HCT116 (cell line): ENCODE measurements at regions not wholly inside any gene's neighbourhood (a gene's known extent, or its start where the extent isn't known, plus 50 kb on each side); places are given as distances from the start of the nearest gene placed in this dataset.

Experiments used
- ATAC-seq: fragments of 200-7000 bp; cut with Tn5 transposase; 2 replicates; pipeline ENCODE4 v1.9.1; 2020; ENCODE audit warnings: mild to moderate bottlenecking, moderate library complexity
- BruUV-seq: library from RNA; stranded (reverse); fragments of 400-500 nt; replicated peaks from 2 replicates; lab custom pipeline; 2021; lab: Mats Ljungman, UMichigan
- CTCF ChIA-PET: fragments of 300-600 bp; sonication (Branson Sonifier 250); formaldehyde crosslinking; loops from one replicate; lab custom pipeline; 2021; ENCODE audit warnings: antibody characterized with exemption; lab: Charles Lee
- POLR2A ChIA-PET: fragments of 300-600, 350-600 bp; sonication (Branson Sonifier 250); formaldehyde crosslinking; loops from one replicate; lab custom pipeline; 2021; ENCODE audit warnings: antibody characterized with exemption; lab: Charles Lee
- RAD21 ChIA-PET, 2 experiments: fragments of 300-600 bp; sonication (Branson Sonifier 250); formaldehyde crosslinking; loops; one replicate each; lab custom pipeline; 2023; ENCODE audit warnings: low total read pairs in 2 of 2; ENCODE audit not compliant: uncharacterized antibody in 2 of 2, unreplicated experiment in 2 of 2, low non-redundant PET in 1 of 2; lab: Charles Lee
- DNase-seq: peaks from one replicate; pipeline ENCODE4 v3.0.0-alpha.2; 2010; ENCODE audit warnings: low read depth, low spot score
- H2AFZ ChIP-seq: fragments of 200-600 bp; shearing (Covaris generic), sonication (generic); 2 replicates; pipeline ENCODE4 v1.6.1; 2017; ENCODE audit warnings: low read depth, mixed run types, mixed read lengths, antibody characterized with exemption, low read length; ENCODE audit not compliant: poor library complexity, severe bottlenecking
- H3K27ac ChIP-seq: 2 replicates; pipeline ENCODE4 v1.5.1; 2012; ENCODE audit warnings: low read depth, low read length
- H3K27me3 ChIP-seq: fragments of 200-600 bp; sonication (generic); 2 replicates; pipeline ENCODE4 v1.6.1; 2016; ENCODE audit warnings: mixed run types, low read length, mixed read lengths; ENCODE audit not compliant: insufficient read depth
- H3K36me3 ChIP-seq, 2 experiments: fragments of 200-500 bp in 1 of 2; fragments of 200-600 bp in 1 of 2; sonication (Bioruptor generic) in 1 of 2; sonication (generic) in 1 of 2; 2 replicates each; pipeline versions ENCODE4 v1.5.1 to v1.6.1; 2014 to 2016; ENCODE audit warnings: low read length in 2 of 2, inconsistent platforms in 1 of 2, mixed read lengths in 1 of 2, mixed run types in 1 of 2; ENCODE audit not compliant: insufficient read depth in 2 of 2, control insufficient read depth in 1 of 2
- H3K4me1 ChIP-seq, 2 experiments: fragments of 200-600 bp in 1 of 2; sonication (generic) in 1 of 2; 2 replicates each; pipeline versions ENCODE4 v1.5.1 to v1.6.1; 2012 to 2017; ENCODE audit warnings: low read length in 2 of 2, inconsistent platforms in 1 of 2, mild to moderate bottlenecking in 1 of 2, mixed read lengths in 1 of 2, mixed run types in 1 of 2, moderate library complexity in 1 of 2; ENCODE audit not compliant: insufficient read depth in 2 of 2, control insufficient read depth in 1 of 2
- H3K4me2 ChIP-seq: fragments of 200-600 bp; sonication (generic); 2 replicates; pipeline ENCODE4 v1.6.1; 2017; ENCODE audit warnings: mixed run types, low read length, mixed read lengths
- H3K4me3 ChIP-seq, 2 experiments: fragments of 200-600 bp in 1 of 2; sonication (generic) in 1 of 2; replicated peaks in 1 of 2; 2 replicates each; pipeline ENCODE4 v1.5.1; 2011 to 2016; ENCODE audit warnings: low read length in 2 of 2, control low read depth in 1 of 2, low read depth in 1 of 2, mild to moderate bottlenecking in 1 of 2, mixed read lengths in 1 of 2, mixed run types in 1 of 2
- H3K79me2 ChIP-seq: fragments of 200-600 bp; sonication (generic); 2 replicates; pipeline ENCODE4 v1.6.1; 2017; ENCODE audit warnings: mild to moderate bottlenecking, mixed run types, low read length, moderate library complexity, mixed read lengths; ENCODE audit not compliant: insufficient read depth
- H3K9ac ChIP-seq: fragments of 200-600 bp; sonication (generic); 2 replicates; pipeline ENCODE4 v1.6.1; 2016; ENCODE audit warnings: low read length, mixed read lengths
- H3K9me2 ChIP-seq: fragments of 200-600 bp; sonication (generic), shearing (Covaris generic); 2 replicates; pipeline ENCODE4 v1.6.1; 2017; ENCODE audit warnings: mixed run types, mild to moderate bottlenecking, moderate library complexity; ENCODE audit not compliant: insufficient read depth
- H3K9me3 ChIP-seq, 2 experiments: fragments of 200-500 bp in 1 of 2; fragments of 200-600 bp in 1 of 2; sonication (Bioruptor generic) in 1 of 2; sonication (generic) in 1 of 2; 2 replicates each; pipeline ENCODE4 v1.6.1; 2014 to 2017; ENCODE audit warnings: low read length in 2 of 2, mixed read lengths in 2 of 2, inconsistent platforms in 1 of 2, low read depth in 1 of 2, mild to moderate bottlenecking in 1 of 2, mixed run types in 1 of 2, moderate library complexity in 1 of 2; ENCODE audit not compliant: control insufficient read depth in 1 of 2, insufficient read depth in 1 of 2
- H4K20me1 ChIP-seq: fragments of 200-600 bp; sonication (generic), shearing (Covaris generic); 2 replicates; pipeline ENCODE4 v1.6.1; 2017; ENCODE audit warnings: mixed run types, mild to moderate bottlenecking, moderate library complexity; ENCODE audit not compliant: insufficient read depth
- CEBPB ChIP-seq: IDR thresholded peaks from 2 replicates; pipeline ENCODE4 v1.6.1; 2012; ENCODE audit warnings: low read depth
- EZH2 ChIP-seq: fragments of 200-600 bp; sonication (generic); IDR thresholded peaks from 2 replicates; pipeline ENCODE4 v1.6.1; 2017; ENCODE audit warnings: antibody characterized with exemption, mixed run types
- POLR2A ChIP-seq: IDR thresholded peaks from 2 replicates; pipeline ENCODE4 v1.7.0; 2011; ENCODE audit warnings: borderline replicate concordance; ENCODE audit not compliant: insufficient read depth, insufficient read length; ENCODE audit errors: extremely low read depth
- POLR2AphosphoS5 ChIP-seq: IDR thresholded peaks from 2 replicates; pipeline ENCODE4 v1.6.1; 2011; ENCODE audit warnings: mild to moderate bottlenecking, low read depth, low read length, moderate library complexity
- intact Hi-C: fragments of 100-400 bp; cut with micrococcal nuclease; formaldehyde crosslinking; loops from 2 replicates; pipeline ENCODE4 v1.10.0; 2022
- TF ChIP-seq, protein P1 (sequence below): IDR thresholded peaks from 2 replicates; pipeline ENCODE4 v1.6.1; 2012; ENCODE audit warnings: low read depth
- TF ChIP-seq, protein P2 (sequence below): IDR thresholded peaks from 2 replicates; pipeline ENCODE4 v1.6.1; 2011; ENCODE audit warnings: mild to moderate bottlenecking, low read length, moderate library complexity; ENCODE audit not compliant: insufficient replicate concordance; ENCODE audit errors: extremely low read depth

DNA sequence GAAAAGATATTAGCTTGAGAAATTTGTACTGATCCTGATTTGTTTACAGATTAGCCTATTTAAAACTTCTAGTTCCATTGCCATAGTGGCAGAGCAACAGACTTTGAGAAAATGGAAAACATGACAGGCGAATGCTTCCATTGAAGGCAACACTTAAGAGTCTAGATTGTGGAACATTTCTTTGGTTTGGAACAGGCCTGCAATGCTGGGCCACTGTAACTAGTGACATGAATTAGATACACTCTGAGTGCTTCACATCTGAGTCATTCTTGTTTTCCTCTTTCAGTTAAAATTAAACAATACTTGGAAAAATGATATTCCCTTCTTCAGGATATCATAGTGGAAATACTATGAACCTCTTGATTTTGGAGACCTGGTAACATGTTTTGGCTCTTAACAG lies 453.6 kb upstream of the TUSC1 start:
- no TSS peak for BruUV-seq
- DNase-seq: no peak
- TF ChIP-seq POLR2A (no peak), EZH2 (no peak), POLR2AphosphoS5 (no peak), CEBPB (no peak)
- TF ChIP-seq, protein P1, sequence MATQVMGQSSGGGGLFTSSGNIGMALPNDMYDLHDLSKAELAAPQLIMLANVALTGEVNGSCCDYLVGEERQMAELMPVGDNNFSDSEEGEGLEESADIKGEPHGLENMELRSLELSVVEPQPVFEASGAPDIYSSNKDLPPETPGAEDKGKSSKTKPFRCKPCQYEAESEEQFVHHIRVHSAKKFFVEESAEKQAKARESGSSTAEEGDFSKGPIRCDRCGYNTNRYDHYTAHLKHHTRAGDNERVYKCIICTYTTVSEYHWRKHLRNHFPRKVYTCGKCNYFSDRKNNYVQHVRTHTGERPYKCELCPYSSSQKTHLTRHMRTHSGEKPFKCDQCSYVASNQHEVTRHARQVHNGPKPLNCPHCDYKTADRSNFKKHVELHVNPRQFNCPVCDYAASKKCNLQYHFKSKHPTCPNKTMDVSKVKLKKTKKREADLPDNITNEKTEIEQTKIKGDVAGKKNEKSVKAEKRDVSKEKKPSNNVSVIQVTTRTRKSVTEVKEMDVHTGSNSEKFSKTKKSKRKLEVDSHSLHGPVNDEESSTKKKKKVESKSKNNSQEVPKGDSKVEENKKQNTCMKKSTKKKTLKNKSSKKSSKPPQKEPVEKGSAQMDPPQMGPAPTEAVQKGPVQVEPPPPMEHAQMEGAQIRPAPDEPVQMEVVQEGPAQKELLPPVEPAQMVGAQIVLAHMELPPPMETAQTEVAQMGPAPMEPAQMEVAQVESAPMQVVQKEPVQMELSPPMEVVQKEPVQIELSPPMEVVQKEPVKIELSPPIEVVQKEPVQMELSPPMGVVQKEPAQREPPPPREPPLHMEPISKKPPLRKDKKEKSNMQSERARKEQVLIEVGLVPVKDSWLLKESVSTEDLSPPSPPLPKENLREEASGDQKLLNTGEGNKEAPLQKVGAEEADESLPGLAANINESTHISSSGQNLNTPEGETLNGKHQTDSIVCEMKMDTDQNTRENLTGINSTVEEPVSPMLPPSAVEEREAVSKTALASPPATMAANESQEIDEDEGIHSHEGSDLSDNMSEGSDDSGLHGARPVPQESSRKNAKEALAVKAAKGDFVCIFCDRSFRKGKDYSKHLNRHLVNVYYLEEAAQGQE: no peak
- TF ChIP-seq, protein P2, sequence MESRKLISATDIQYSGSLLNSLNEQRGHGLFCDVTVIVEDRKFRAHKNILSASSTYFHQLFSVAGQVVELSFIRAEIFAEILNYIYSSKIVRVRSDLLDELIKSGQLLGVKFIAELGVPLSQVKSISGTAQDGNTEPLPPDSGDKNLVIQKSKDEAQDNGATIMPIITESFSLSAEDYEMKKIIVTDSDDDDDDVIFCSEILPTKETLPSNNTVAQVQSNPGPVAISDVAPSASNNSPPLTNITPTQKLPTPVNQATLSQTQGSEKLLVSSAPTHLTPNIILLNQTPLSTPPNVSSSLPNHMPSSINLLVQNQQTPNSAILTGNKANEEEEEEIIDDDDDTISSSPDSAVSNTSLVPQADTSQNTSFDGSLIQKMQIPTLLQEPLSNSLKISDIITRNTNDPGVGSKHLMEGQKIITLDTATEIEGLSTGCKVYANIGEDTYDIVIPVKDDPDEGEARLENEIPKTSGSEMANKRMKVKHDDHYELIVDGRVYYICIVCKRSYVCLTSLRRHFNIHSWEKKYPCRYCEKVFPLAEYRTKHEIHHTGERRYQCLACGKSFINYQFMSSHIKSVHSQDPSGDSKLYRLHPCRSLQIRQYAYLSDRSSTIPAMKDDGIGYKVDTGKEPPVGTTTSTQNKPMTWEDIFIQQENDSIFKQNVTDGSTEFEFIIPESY: no peak

More for the DNA sequence above, 453.6 kb upstream of the TUSC1 start:
- no peaks in the 10 kb centered on the region for H3K4me1 ChIP-seq
- no peaks in the 10 kb centered on the region for H3K27me3 ChIP-seq
- H3K27ac ChIP-seq: no peak overlapping the region
- ChIA-PET CTCF (no interaction called here), POLR2A (no interaction called here), RAD21 (no interaction called here)
- H4K20me1 ChIP-seq: no peaks in the 10 kb centered on the region
- H3K4me2 ChIP-seq: no peak overlapping the region
- no peak overlapping the region for H2AFZ ChIP-seq
- no peaks in the 10 kb centered on the region for H3K9me2 ChIP-seq
- no peak overlapping the region for H3K9ac ChIP-seq
- no peaks in the 10 kb centered on the region for H3K79me2 ChIP-seq
- H3K9me3 ChIP-seq: peaks cover 8 to 16% of the 10 kb centered on the region in 2 experiments; a peak in 2 of 4 replicates
- intact Hi-C loops: no loop called here
- no peak overlapping the region for H3K4me3 ChIP-seq
- H3K36me3 ChIP-seq: no peaks in the 10 kb centered on the region
- ATAC-seq: no peak
